NCI-H187 treated with DMSO at 0.1 percent for 48 hours (cell line): ENCODE measurements at regions not wholly inside any gene's neighbourhood (a gene's known extent, or its start where the extent isn't known, plus 50 kb on each side); places are given as distances from the start of the nearest gene placed in this dataset.
"Not testable (repeated sequence)": the region's sequence is repeated elsewhere in the genome, so short reads cannot be mapped to it uniquely, and the experiment has no call there.

ENCODE experiments used
- DNase-seq: peaks from one replicate; lab custom pipeline; 2025; lab: John Stamatoyannopoulos, UW

GRCh38 chr7:23887660-23888059 lies 177.6 kb downstream of the STK31 start:
- DNase-seq, result no peak

- no peak for DNase-seq
Observed at GRCh38 chr7:23888958-23889357, 178.9 kb downstream of the STK31 start.

- DNase-seq, result no peak
Observed at GRCh38 chr7:23889566-23889965, 179.5 kb downstream of the STK31 start.

GRCh38 chr7:23892019-23892418 lies 182.0 kb downstream of the STK31 start:
- no peak for DNase-seq

GRCh38 chr7:23893176-23893941 lies 183.3 kb downstream of the STK31 start:
- no peak for DNase-seq

GRCh38 chr7:23893942-23894891 lies 184.2 kb downstream of the STK31 start:
- DNase-seq, result no peak

GRCh38 chr7:23894892-23895569 lies 185.0 kb downstream of the STK31 start:
- no peak for DNase-seq

- DNase-seq, result no peak
Observed at GRCh38 chr7:23895666-23896096, 185.7 kb downstream of the STK31 start.

GRCh38 chr7:23898619-23899018 lies 188.6 kb downstream of the STK31 start:
- DNase-seq, result no peak

GRCh38 chr7:23904901-23905300 lies 194.9 kb downstream of the STK31 start:
- DNase-seq, result not testable (repeated sequence)

GRCh38 chr7:23907012-23907411 lies 197.0 kb downstream of the STK31 start:
- DNase-seq, result no peak

- no peak for DNase-seq
Observed at GRCh38 chr7:23909426-23909825, 199.4 kb downstream of the STK31 start.

- DNase-seq, result no peak
Observed at GRCh38 chr7:23912065-23912464, 202.0 kb downstream of the STK31 start.

GRCh38 chr7:23913016-23913415 lies 203.0 kb downstream of the STK31 start:
- DNase-seq, result no peak

- DNase-seq, result no peak
Observed at GRCh38 chr7:23915236-23915635, 205.2 kb downstream of the STK31 start.

GRCh38 chr7:23918286-23918685 lies 208.3 kb downstream of the STK31 start:
- DNase-seq, result no peak

GRCh38 chr7:23918856-23919255 lies 208.8 kb downstream of the STK31 start:
- DNase-seq, result no peak

- DNase-seq, result no peak
Observed at GRCh38 chr7:23925088-23925487, 215.1 kb downstream of the STK31 start.

- no peak for DNase-seq
Observed at GRCh38 chr7:23927709-23928417, 217.8 kb downstream of the STK31 start.

- DNase-seq, result no peak
Observed at GRCh38 chr7:23928418-23928775, 218.4 kb downstream of the STK31 start.

- no peak for DNase-seq
Observed at GRCh38 chr7:23930312-23930711, 220.3 kb downstream of the STK31 start.

GRCh38 chr7:23931633-23932032 lies 221.6 kb downstream of the STK31 start:
- DNase-seq, result no peak
